Hepatocyte (in vitro differentiated cells): ENCODE measurements at regions not wholly inside any gene's neighbourhood (a gene's known extent, or its start where the extent isn't known, plus 50 kb on each side); places are given as distances from the start of the nearest gene placed in this dataset.
"Not testable (repeated sequence)": the region's sequence is repeated elsewhere in the genome, so short reads cannot be mapped to it uniquely, and the experiment has no call there.

ENCODE experiments used
- DNase-seq: peaks from one replicate; pipeline ENCODE4 v3.0.0-alpha.2; 2016; ENCODE audit warnings: low spot score
- H2AFZ ChIP-seq: fragments of 200-600 bp; sonication (generic); 2 replicates; pipeline ENCODE4 v1.6.0; 2016; ENCODE audit warnings: antibody characterized with exemption, mild to moderate bottlenecking
- H3K27ac ChIP-seq: fragments of 200-600 bp; sonication (generic); 2 replicates; pipeline ENCODE4 v1.5.1; 2016; ENCODE audit warnings: mild to moderate bottlenecking
- H3K27me3 ChIP-seq: fragments of 200-600 bp; sonication (generic); 2 replicates; pipeline ENCODE4 v1.6.1; 2016
- H3K36me3 ChIP-seq: fragments of 200-600 bp; sonication (generic); replicated peaks from 2 replicates; pipeline ENCODE4 v1.5.1; 2016; ENCODE audit warnings: low read depth; ENCODE audit not compliant: insufficient read depth
- H3K4me1 ChIP-seq: fragments of 200-600 bp; sonication (generic); 2 replicates; pipeline ENCODE4 v1.5.1; 2016; ENCODE audit warnings: mild to moderate bottlenecking, moderate library complexity; ENCODE audit not compliant: insufficient read depth
- H3K4me2 ChIP-seq: fragments of 200-600 bp; sonication (generic); 2 replicates; pipeline ENCODE4 v1.6.0; 2016
- H3K4me3 ChIP-seq: fragments of 200-600 bp; sonication (generic); 2 replicates; pipeline ENCODE4 v1.5.1; 2016; ENCODE audit warnings: mild to moderate bottlenecking
- H3K79me2 ChIP-seq: fragments of 200-600 bp; sonication (generic); 2 replicates; pipeline ENCODE4 v1.6.0; 2017; ENCODE audit warnings: mild to moderate bottlenecking
- H3K9me2 ChIP-seq: fragments of 200-600 bp; sonication (generic); replicated peaks from 2 replicates; pipeline ENCODE4 v1.6.0; 2017; ENCODE audit warnings: mild to moderate bottlenecking; ENCODE audit not compliant: insufficient read depth
- H3K9me3 ChIP-seq: fragments of 200-600 bp; sonication (generic); 2 replicates; pipeline ENCODE4 v1.5.1; 2016; ENCODE audit warnings: low read depth, mild to moderate bottlenecking
- H4K20me1 ChIP-seq: fragments of 200-600 bp; sonication (generic); 2 replicates; pipeline ENCODE4 v1.6.0; 2016; ENCODE audit warnings: mild to moderate bottlenecking; ENCODE audit not compliant: insufficient read depth, poor library complexity, severe bottlenecking
- EZH2 ChIP-seq: fragments of 200-600 bp; sonication (generic); IDR thresholded peaks from 2 replicates; pipeline ENCODE4 v1.6.1; 2016; ENCODE audit warnings: antibody characterized with exemption, mild to moderate bottlenecking, borderline replicate concordance
- EZH2phosphoT487 ChIP-seq: fragments of 200-600 bp; sonication (generic); IDR thresholded peaks from one replicate; pipeline ENCODE4 v1.6.1; 2018; ENCODE audit warnings: antibody characterized with exemption, mild to moderate bottlenecking, low read depth, moderate library complexity; ENCODE audit not compliant: unreplicated experiment, severe bottlenecking
- WGBS: methylation state at CpG from one replicate; pipeline ENCODE4 v1.1.6; 2016; ENCODE audit warnings: low lambda C conversion rate; ENCODE audit errors: missing lambda C conversion rate; 5-methylcytosine and 5-hydroxymethylcytosine counted together
- TF ChIP-seq, protein P1 (sequence below): fragments of 200-600 bp; sonication (generic); IDR thresholded peaks from 2 replicates; pipeline ENCODE4 v1.5.1; 2016; ENCODE audit warnings: antibody characterized with exemption, mild to moderate bottlenecking; ENCODE audit not compliant: poor library complexity

DNA sequence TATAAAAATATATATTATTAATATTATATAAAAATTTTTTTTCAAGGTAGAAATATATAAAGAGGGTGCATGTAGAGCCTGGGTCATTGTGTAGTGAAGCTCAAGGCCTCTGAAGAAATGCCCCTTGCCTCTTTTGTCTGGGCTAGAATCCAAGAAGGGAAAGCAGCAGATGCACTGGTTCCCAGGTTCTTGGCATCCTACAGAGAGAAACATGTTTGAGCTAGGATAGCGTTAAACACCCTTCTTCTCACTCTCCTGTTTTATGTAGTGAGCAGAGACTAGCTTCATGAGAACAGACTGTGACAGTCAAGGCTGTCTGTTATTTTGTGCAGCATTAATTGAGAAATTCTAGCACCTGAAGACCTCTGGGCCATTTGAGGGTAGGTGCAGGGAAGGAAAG lies 149.7 kb downstream of the ANKRD30BL start:
- H4K20me1 ChIP-seq, H3K4me3 ChIP-seq, H3K79me2 ChIP-seq, H3K9me2 ChIP-seq, DNase-seq, H3K4me2 ChIP-seq, H3K27ac ChIP-seq, H3K9me3 ChIP-seq, H3K36me3 ChIP-seq, H2AFZ ChIP-seq, H3K4me1 ChIP-seq: not testable (repeated sequence)
- WGBS = 83% methylated on average over 1 of the region's 1 CpG
- peaks cover 36% of the 10 kb centered on the region for H3K27me3 ChIP-seq

DNA sequence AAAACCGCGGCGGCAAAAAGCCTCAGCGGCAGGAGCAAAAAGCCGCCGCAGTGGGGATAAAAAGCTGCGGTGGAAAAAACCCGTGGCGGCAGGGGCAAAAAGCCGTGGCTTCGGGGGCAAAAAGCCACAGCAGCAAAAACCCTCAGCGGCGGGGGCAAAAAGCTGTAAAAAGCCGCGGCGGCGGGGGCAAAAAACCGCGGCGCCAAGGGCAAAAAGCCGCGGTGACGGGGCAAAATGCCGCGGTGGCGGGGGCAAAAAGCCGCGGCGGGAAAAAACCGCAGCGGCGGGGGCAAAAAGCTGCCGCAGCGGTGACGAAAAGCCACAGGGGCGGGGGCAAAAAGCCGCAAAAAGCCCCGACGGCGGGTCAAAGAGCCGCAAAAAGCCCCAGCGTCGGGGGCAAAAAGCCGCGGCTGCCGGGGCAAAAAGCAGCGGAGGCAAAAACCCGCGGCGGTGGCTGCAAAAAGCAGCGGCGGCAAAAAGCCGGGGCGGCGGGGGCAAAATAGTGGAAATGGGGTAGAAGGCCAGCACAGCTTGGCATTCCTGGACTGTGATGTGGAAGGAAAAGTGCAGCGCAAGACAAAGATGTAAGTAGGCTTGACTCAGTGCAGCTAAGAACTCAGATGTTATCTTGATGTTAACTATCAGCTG lies 151.8 kb downstream of the ANKRD30BL start:
- peak overlapping the region; percentile 87 for H3K4me2 ChIP-seq
- peak; percentile 2 for DNase-seq
- H4K20me1 ChIP-seq = no peaks in the 10 kb centered on the region
- H3K4me3 ChIP-seq = peak overlapping the region; percentile 8
- H2AFZ ChIP-seq = peak overlapping the region; percentile 71
- no peak overlapping the region for H3K27ac ChIP-seq
- 4% methylated on average over 42 of the region's 56 CpGs for WGBS
- no peaks in the 10 kb centered on the region for H3K9me2 ChIP-seq
- no peaks in the 10 kb centered on the region for H3K9me3 ChIP-seq
- H3K79me2 ChIP-seq = no peaks in the 10 kb centered on the region
- peaks cover 38% of the 10 kb centered on the region for H3K27me3 ChIP-seq
- H3K36me3 ChIP-seq = no peaks in the 10 kb centered on the region
- TF ChIP-seq, protein P1, sequence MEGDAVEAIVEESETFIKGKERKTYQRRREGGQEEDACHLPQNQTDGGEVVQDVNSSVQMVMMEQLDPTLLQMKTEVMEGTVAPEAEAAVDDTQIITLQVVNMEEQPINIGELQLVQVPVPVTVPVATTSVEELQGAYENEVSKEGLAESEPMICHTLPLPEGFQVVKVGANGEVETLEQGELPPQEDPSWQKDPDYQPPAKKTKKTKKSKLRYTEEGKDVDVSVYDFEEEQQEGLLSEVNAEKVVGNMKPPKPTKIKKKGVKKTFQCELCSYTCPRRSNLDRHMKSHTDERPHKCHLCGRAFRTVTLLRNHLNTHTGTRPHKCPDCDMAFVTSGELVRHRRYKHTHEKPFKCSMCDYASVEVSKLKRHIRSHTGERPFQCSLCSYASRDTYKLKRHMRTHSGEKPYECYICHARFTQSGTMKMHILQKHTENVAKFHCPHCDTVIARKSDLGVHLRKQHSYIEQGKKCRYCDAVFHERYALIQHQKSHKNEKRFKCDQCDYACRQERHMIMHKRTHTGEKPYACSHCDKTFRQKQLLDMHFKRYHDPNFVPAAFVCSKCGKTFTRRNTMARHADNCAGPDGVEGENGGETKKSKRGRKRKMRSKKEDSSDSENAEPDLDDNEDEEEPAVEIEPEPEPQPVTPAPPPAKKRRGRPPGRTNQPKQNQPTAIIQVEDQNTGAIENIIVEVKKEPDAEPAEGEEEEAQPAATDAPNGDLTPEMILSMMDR = no peak
- TF ChIP-seq EZH2 (peak; percentile 100), EZH2phosphoT487 (peak; percentile 71)
- H3K4me1 ChIP-seq = no peaks in the 10 kb centered on the region

DNA sequence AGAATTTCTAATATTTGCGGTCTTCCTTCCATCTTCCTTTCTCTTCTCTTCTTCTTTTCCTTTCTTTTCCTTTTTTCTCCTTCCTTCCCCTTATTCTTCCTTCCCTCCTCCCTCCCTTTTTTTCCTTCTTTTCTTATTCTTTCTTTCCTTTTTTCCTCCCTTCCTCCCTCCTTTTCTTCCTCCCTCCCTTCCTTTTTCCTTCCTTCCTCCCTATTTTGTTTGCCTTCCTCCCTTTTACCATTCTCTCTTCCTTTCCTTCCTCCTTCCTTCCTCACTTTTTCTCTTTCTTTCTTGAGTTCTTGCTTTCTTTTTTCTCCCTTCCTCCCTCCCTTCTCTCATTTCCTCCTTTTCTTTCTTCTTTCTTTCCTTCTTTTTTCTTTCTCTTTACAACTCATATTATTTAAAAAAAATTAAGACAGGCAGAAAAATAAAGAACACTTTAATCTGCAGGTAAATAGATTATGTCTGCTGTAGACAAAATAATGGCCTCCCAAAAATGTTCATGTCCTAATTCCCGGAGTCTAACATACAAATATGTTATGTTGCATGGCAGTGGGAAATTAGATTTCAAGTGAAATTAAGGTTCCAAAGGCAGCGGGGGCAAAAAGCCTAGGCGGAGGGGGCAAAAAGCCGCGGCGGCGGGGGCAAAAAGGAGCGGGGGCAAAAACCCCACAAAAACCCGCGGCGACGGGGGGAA lies 152.4 kb downstream of the ANKRD30BL start:
- peak overlapping the region; percentile 8 for H3K4me3 ChIP-seq
- peak overlapping the region; percentile 71 for H2AFZ ChIP-seq
- no peaks in the 10 kb centered on the region for H3K9me2 ChIP-seq
- no peak overlapping the region for H3K27ac ChIP-seq
- H3K36me3 ChIP-seq = no peaks in the 10 kb centered on the region
- no peaks in the 10 kb centered on the region for H3K4me1 ChIP-seq
- H4K20me1 ChIP-seq = no peaks in the 10 kb centered on the region
- TF ChIP-seq EZH2phosphoT487 = peak; percentile 82
- TF ChIP-seq, protein P1 = no peak
- TF ChIP-seq EZH2 = no peak
- WGBS = 45% methylated on average over 4 of the region's 13 CpGs
- no peaks in the 10 kb centered on the region for H3K79me2 ChIP-seq
- H3K27me3 ChIP-seq = peaks cover 38% of the 10 kb centered on the region
- peak overlapping the region; percentile 87 for H3K4me2 ChIP-seq
- DNase-seq = no peak
- no peaks in the 10 kb centered on the region for H3K9me3 ChIP-seq

DNA sequence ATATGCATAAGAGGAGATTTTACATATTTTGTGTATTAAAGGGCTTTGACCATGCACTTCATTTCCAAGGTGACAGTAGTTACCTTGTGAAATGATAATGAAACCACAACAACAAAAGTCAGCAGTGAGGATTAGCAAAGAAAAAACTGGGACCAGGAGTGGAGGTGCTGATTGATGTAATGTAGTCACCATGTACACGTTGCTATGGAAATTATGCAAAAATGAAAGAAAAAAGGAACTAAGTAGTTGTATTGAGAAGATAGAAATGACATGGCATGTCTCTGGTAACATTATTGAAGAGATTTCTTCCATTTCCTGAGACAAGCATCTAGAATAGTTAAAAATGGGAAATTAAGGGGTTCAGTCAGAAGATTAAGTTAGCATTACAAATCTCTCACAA lies 171.0 kb downstream of the ANKRD30BL start:
- not testable (repeated sequence) for H3K4me3 ChIP-seq, H4K20me1 ChIP-seq, H3K79me2 ChIP-seq, H3K36me3 ChIP-seq, H2AFZ ChIP-seq, H3K27me3 ChIP-seq, H3K4me2 ChIP-seq, H3K4me1 ChIP-seq, H3K9me3 ChIP-seq, H3K9me2 ChIP-seq, DNase-seq, H3K27ac ChIP-seq
- WGBS = 50% methylated on average over 1 of the region's 1 CpG

DNA sequence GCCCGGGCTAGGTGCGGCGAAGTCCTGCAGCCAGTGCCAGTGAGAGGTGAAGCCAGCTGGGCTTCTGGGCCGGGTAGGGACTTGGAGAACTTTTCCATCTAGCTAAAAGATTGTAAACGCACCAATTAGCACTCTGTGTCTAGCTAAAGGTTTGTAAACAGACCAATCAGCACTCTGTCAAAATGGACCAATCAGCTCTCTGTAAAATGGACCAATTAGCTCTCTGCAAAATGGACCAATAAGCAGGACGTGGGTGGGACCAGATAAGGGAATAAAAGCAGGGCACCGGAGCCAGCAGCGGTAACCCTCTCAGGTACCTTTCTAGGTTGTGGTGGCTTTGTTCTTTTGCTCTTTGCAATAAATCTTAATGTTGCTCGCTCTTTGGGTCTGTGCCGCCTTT lies 195.1 kb downstream of the ANKRD30BL start:
- H3K4me2 ChIP-seq, H3K27ac ChIP-seq, H4K20me1 ChIP-seq, H3K36me3 ChIP-seq, H3K9me3 ChIP-seq, H3K79me2 ChIP-seq, H3K27me3 ChIP-seq, H3K4me3 ChIP-seq, H2AFZ ChIP-seq, H3K4me1 ChIP-seq, DNase-seq, H3K9me2 ChIP-seq: not testable (repeated sequence)
- 83% methylated on average over 10 of the region's 10 CpGs for WGBS
